ENCODE measurements at regions not wholly inside any gene's neighbourhood (a gene's known extent, or its start where the extent isn't known, plus 50 kb on each side); places are given as distances from the start of the nearest gene placed in this dataset.

DNA sequence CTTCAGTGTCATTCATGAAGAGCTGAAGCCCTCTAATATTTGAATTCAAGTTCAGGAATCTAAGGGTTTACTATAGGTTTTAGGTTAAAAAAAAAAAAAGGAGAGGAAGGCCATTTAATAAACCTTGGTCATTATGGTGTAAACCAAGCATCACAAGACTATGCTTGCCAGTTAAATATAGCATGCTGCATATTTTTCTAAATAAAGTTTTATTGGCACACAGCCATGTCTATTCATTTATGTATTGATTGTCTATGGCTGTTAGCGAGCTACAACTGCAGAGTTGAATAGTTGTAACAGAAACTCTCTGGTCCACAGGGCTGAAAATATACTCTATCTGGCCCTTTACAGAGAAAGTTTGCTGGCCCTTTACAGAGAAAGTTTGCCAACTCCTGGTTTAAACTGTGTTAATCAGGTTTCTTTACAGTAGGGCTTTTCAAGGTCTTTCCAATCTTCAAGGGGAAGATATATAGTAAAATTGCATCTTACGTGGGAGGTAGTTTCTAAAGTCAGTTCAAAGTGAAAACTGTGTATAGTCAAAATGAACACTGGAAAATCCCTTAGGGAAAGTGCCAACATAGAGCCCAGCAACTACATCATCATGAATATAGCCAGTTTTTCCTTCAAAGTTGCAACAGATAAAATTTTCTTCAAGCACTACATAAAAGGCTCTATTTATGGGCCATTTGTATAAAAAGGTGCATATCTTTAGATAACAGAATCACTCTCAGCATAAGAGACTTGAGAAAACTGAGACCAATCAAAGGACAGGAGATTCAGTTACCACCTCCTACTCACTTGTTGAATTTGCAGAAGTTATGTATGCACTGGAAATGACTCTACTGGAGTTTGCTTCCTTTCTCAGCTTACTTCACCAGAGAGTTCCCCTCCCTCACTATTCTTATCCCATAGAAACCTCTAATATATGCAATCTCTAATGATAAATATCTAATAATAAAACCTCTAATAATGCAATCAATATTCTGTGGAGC is 49.7 kb upstream of the FRMD4B start:
- DNase-seq = no peak

All from NCI-H774 (cell line).